DND-41 (cell line): ENCODE measurements at regions not wholly inside any gene's neighbourhood (a gene's known extent, or its start where the extent isn't known, plus 50 kb on each side); places are given as distances from the start of the nearest gene placed in this dataset.

Experiments
- CTCF ChIP-seq: IDR thresholded peaks from 2 replicates; pipeline ENCODE4 v1.5.1; 2012; ENCODE audit warnings: borderline replicate concordance, low read length, moderate library complexity, mild to moderate bottlenecking; ENCODE audit not compliant: poor library complexity, severe bottlenecking; ENCODE audit errors: extremely low read depth
- EZH2 ChIP-seq: IDR thresholded peaks from 3 replicates; pipeline ENCODE4 v1.6.1; 2012; ENCODE audit warnings: borderline replicate concordance, low read depth, mild to moderate bottlenecking, moderate library complexity, low read length, inconsistent platforms; ENCODE audit not compliant: severe bottlenecking

- no peak for TF ChIP-seq CTCF
- no peak for TF ChIP-seq EZH2
Observed at GRCh38 chr5:92850886-92851285, 730.1 kb downstream of the NR2F1-AS1 start.
